ENCODE measurements at regions not wholly inside any gene's neighbourhood (a gene's known extent, or its start where the extent isn't known, plus 50 kb on each side); places are given as distances from the start of the nearest gene placed in this dataset.

GRCh38 chr10:130804281-130804680 lies 507.2 kb downstream of the TCERG1L start:
- TF ChIP-seq EZH2phosphoT487 (IDR thresholded peaks at IDR 0.05; ENCODE audit: borderline replicate concordance, low read length) (no peak), CTCF (conservative IDR thresholded peaks at IDR 0.05; ENCODE audit: low read depth, low read length) (no peak), EZH2 (IDR thresholded peaks at IDR 0.05; ENCODE audit: low read length, unreplicated experiment) (no peak)
